ENCODE measurements at regions not wholly inside any gene's neighbourhood (a gene's known extent, or its start where the extent isn't known, plus 50 kb on each side); places are given as distances from the start of the nearest gene placed in this dataset.

GRCh38 chr15:87294854-87295253, 961.7 kb downstream of the NTRK3 start:
- Histone ChIP-seq H3K4me3 (no peak overlapping the region), H4K20me1 (replicated peaks; ENCODE audit: insufficient read depth) (no peaks in the 10 kb centered on the region), H3K4me1 (ENCODE audit: insufficient read depth) (no peaks in the 10 kb centered on the region), H3F3A (replicated peaks; ENCODE audit: low read depth) (no peaks in the 10 kb centered on the region), H3K9me2 (ENCODE audit: insufficient read depth) (peaks cover 4% of the 10 kb centered on the region; the same call in 1 of the 2 replicates), H3K27me3 (ENCODE audit: insufficient read depth) (no peaks in the 10 kb centered on the region), H3K79me2 (replicated peaks; ENCODE audit: insufficient read depth) (no peaks in the 10 kb centered on the region), H2AFZ (no peak overlapping the region), H3K4me2 (no peak overlapping the region), H3K36me3 (ENCODE audit: insufficient read depth) (no peaks in the 10 kb centered on the region), H3K27ac (ENCODE audit: low read depth) (no peak overlapping the region)
- DNase-seq (ENCODE audit: low spot score) = no peak
- no peak for ATAC-seq
- no peak overlapping the region for H3K4me3 Mint-ChIP-seq
- no peak overlapping the region for H3K27ac Mint-ChIP-seq
- no peaks in the 10 kb centered on the region; the same call in 2 of the 3 replicates for H3K9me3 Mint-ChIP-seq
- no peaks in the 10 kb centered on the region for H3K27me3 Mint-ChIP-seq (ENCODE audit: insufficient read depth, low read depth, poor library complexity)
- no peaks in the 10 kb centered on the region for H3K4me1 Mint-ChIP-seq
- H3K36me3 Mint-ChIP-seq (ENCODE audit: low read depth) = no peaks in the 10 kb centered on the region
- TF ChIP-seq POLR2AphosphoS5 (IDR thresholded peaks at IDR 0.05; ENCODE audit: low read depth) (no peak), ETS1 (IDR thresholded peaks at IDR 0.05) (no peak), ZNF331 (CRISPR knock-in tag; IDR thresholded peaks at IDR 0.05; ENCODE audit: low read depth) (no peak), EZH2phosphoT487 (IDR thresholded peaks at IDR 0.05; ENCODE audit: unreplicated experiment) (no peak), CREB1 (CRISPR knock-in tag; IDR thresholded peaks at IDR 0.05; ENCODE audit: low read depth) (no peak), CTCF (conservative IDR thresholded peaks at IDR 0.05; ENCODE audit: low read depth in 2 of 2) (no peak), EZH2 (IDR thresholded peaks at IDR 0.05; ENCODE audit: low read depth, unreplicated experiment) (no peak), ZNF114 (CRISPR knock-in tag; IDR thresholded peaks at IDR 0.05) (no peak), ZNF462 (CRISPR knock-in tag; IDR thresholded peaks at IDR 0.05) (no peak), JUNB (IDR thresholded peaks at IDR 0.05; ENCODE audit: unreplicated experiment) (no peak), REST (IDR thresholded peaks at IDR 0.05; ENCODE audit: unreplicated experiment) (no peak)
